Neuronal stem cell (in vitro differentiated cells): ENCODE measurements at regions not wholly inside any gene's neighbourhood (a gene's known extent, or its start where the extent isn't known, plus 50 kb on each side); places are given as distances from the start of the nearest gene placed in this dataset.
A peak's percentile ranks its signal among the peaks of the same experiment; 100 is the strongest.

Experiments used
- DNase-seq: peaks from one replicate; pipeline ENCODE4 v3.0.0-alpha.2; 2013; ENCODE audit warnings: low spot score
- H2AFZ ChIP-seq: one replicate; pipeline ENCODE4 v1.6.1; 2013; ENCODE audit warnings: mild to moderate bottlenecking, low read length, inconsistent platforms
- H2AK5ac ChIP-seq: 2 replicates; pipeline ENCODE4 v1.6.1; 2013; ENCODE audit warnings: low read depth, mild to moderate bottlenecking, inconsistent platforms, low read length, moderate library complexity, mixed read lengths
- H2BK120ac ChIP-seq: 2 replicates; pipeline ENCODE4 v1.6.1; 2013; ENCODE audit warnings: low read depth, mild to moderate bottlenecking, inconsistent platforms, low read length, moderate library complexity, mixed read lengths
- H2BK12ac ChIP-seq: one replicate; pipeline ENCODE4 v1.6.1; 2013; ENCODE audit warnings: low read length, inconsistent platforms
- H2BK15ac ChIP-seq: 2 replicates; pipeline ENCODE4 v1.6.1; 2013; ENCODE audit warnings: mild to moderate bottlenecking, low read length, inconsistent platforms, mixed read lengths
- H2BK5ac ChIP-seq: one replicate; pipeline ENCODE4 v1.6.1; 2013; ENCODE audit warnings: inconsistent platforms, mild to moderate bottlenecking, low read length, moderate library complexity
- H3K14ac ChIP-seq: one replicate; pipeline ENCODE4 v1.6.1; 2013; ENCODE audit warnings: low read length, inconsistent platforms
- H3K18ac ChIP-seq: 2 replicates; pipeline ENCODE4 v1.6.1; 2013; ENCODE audit warnings: low read length, inconsistent platforms
- H3K23ac ChIP-seq: 2 replicates; pipeline ENCODE4 v1.6.1; 2013; ENCODE audit warnings: low read depth, mild to moderate bottlenecking, mixed read lengths, low read length, inconsistent platforms; ENCODE audit not compliant: poor library complexity
- H3K27ac ChIP-seq: replicated peaks from 3 replicates; pipeline ENCODE4 v1.5.1; 2013; ENCODE audit warnings: low read length, inconsistent platforms
- H3K27me3 ChIP-seq, 3 experiments: 2 replicates each; pipeline ENCODE4 v1.6.1; 2013; ENCODE audit warnings: low read length in 3 of 3, mild to moderate bottlenecking in 2 of 3, inconsistent platforms in 1 of 3, low read depth in 1 of 3, mixed read lengths in 1 of 3, moderate library complexity in 1 of 3; ENCODE audit not compliant: control insufficient read depth in 3 of 3, insufficient read depth in 3 of 3
- H3K36me3 ChIP-seq, 2 donors: replicated peaks in 1 of 2; 2 replicates each; pipeline ENCODE4 v1.6.1; 2013; ENCODE audit warnings: low read length in 2 of 2; ENCODE audit not compliant: control insufficient read depth in 2 of 2, insufficient read depth in 2 of 2
- H3K4ac ChIP-seq: 2 replicates; pipeline ENCODE4 v1.6.1; 2013; ENCODE audit warnings: inconsistent platforms, mild to moderate bottlenecking, low read length, moderate library complexity
- H3K4me1 ChIP-seq, 2 donors: 1 replicate in 1 of 2; 2 replicates in 1 of 2; pipeline ENCODE4 v1.6.1; 2013; ENCODE audit warnings: low read length in 2 of 2, low read depth in 1 of 2; ENCODE audit not compliant: control insufficient read depth in 2 of 2, insufficient read depth in 1 of 2
- H3K4me2 ChIP-seq: one replicate; pipeline ENCODE4 v1.6.1; 2013; ENCODE audit warnings: mild to moderate bottlenecking, low read length, inconsistent platforms; ENCODE audit not compliant: insufficient read depth, poor library complexity, severe bottlenecking
- H3K4me3 ChIP-seq, 2 donors: 2 replicates each; pipeline ENCODE4 v1.5.1; 2013; ENCODE audit warnings: low read length in 2 of 2, mild to moderate bottlenecking in 2 of 2, inconsistent platforms in 1 of 2, moderate library complexity in 1 of 2
- H3K79me1 ChIP-seq: one replicate; pipeline ENCODE4 v1.6.1; 2013; ENCODE audit warnings: low read depth, mild to moderate bottlenecking, inconsistent platforms, low read length, moderate library complexity
- H3K9ac ChIP-seq: one replicate; pipeline ENCODE4 v1.6.1; 2013; ENCODE audit warnings: mild to moderate bottlenecking, low read depth, low read length, inconsistent platforms; ENCODE audit not compliant: poor library complexity
- H3K9me3 ChIP-seq, 2 donors: replicated peaks in 1 of 2; 2 replicates each; pipeline versions ENCODE3 to v1.6.1; 2013; ENCODE audit warnings: low read length in 2 of 2, mild to moderate bottlenecking in 2 of 2, inconsistent platforms in 1 of 2, low read depth in 1 of 2, mixed read lengths in 1 of 2, moderate library complexity in 1 of 2; ENCODE audit not compliant: control insufficient read depth in 2 of 2, insufficient read depth in 1 of 2
- H4K8ac ChIP-seq: one replicate; pipeline ENCODE4 v1.6.1; 2013; ENCODE audit warnings: low read depth, mild to moderate bottlenecking, inconsistent platforms, low read length, moderate library complexity
- H4K91ac ChIP-seq: one replicate; pipeline ENCODE4 v1.6.1; 2013; ENCODE audit warnings: low read length, low read depth, mild to moderate bottlenecking, inconsistent platforms; ENCODE audit not compliant: poor library complexity
- WGBS, 2 donors: extraction: QIAGEN DNeasy Blood & Tissue Kit; methylation state at CpG; one replicate each; pipeline ENCODE4 v1.1.7; 2013; ENCODE audit warnings: missing lambda C conversion rate in 2 of 2, mixed read lengths in 1 of 2; ENCODE audit not compliant: insufficient read length in 2 of 2, insufficient replicate concordance in 1 of 2; ENCODE audit errors: extremely low coverage in 2 of 2; 5-methylcytosine and 5-hydroxymethylcytosine counted together

- H3K4me2 ChIP-seq = no peak overlapping the region
- H2BK120ac ChIP-seq = no peak overlapping the region
- no peak overlapping the region for H3K9ac ChIP-seq
- no peak overlapping the region for H3K4me3 ChIP-seq
- no peak overlapping the region for H2BK5ac ChIP-seq
- no peak overlapping the region for H3K4ac ChIP-seq
- no peak overlapping the region for H4K8ac ChIP-seq
- no peaks in the 10 kb centered on the region for H3K36me3 ChIP-seq
- H3K27me3 ChIP-seq = no peaks in the 10 kb centered on the region
- no peak overlapping the region for H2BK12ac ChIP-seq
- no peak overlapping the region for H3K23ac ChIP-seq
- DNase-seq = no peak
- H3K18ac ChIP-seq = peak overlapping the region; percentile 65
- H3K14ac ChIP-seq = no peak overlapping the region
- H3K4me1 ChIP-seq = peaks cover 0 to 1% of the 10 kb centered on the region in 2 donors
- no peak overlapping the region for H2AK5ac ChIP-seq
- no peak overlapping the region for H4K91ac ChIP-seq
- no peaks in the 10 kb centered on the region for H3K79me1 ChIP-seq
- no CpG with 5 or more reads among the region's 1 CpG for WGBS, 2 donors
- H3K9me3 ChIP-seq = no peaks in the 10 kb centered on the region
- H2BK15ac ChIP-seq = no peak overlapping the region
- no peak overlapping the region for H2AFZ ChIP-seq
- no peak overlapping the region for H3K27ac ChIP-seq
Observed at GRCh38 chr14:84042992-84043391, 1487.0 kb upstream of the FLRT2 start.

DNA sequence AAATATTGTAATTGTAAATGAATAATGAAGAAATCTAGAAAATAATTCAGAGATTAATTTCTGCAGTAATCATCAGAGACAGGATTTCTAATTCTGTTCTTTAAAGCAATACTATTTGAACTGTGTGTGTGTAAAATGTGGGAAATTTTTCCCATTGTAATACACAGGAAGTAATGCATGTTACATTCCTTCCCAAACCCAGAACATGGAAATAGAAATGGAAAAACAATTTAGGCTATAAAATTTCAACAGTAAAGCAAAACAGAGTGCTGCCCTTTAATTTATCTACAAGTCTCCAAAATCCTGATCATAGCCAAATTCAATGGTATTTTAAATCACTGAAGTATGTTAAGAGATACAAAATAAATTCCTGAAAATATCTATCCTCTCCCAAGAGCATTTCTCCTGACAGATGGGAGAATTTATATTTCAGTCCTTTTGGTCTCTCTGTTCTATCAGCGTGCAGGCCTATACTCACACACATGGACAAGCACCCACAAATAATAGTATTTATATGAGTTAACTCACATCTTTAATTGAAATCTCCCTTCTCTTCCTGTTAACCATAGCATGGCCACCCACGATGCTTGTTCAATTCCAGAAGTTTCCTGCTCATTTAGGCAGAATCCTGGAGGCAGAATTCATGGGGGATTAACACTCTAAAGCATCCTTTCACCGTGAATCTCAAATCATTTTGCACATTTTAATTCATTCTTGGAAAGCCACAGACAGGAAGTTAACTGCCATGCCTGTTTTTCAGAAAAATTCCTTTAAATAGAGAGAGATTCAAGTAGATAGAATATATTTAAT, 1465.4 kb upstream of the FLRT2 start:
- WGBS, 2 donors = no CpG with 5 or more reads among the region's 3 CpGs
- Histone ChIP-seq H2BK15ac (no peak overlapping the region), H2BK12ac (no peak overlapping the region), H2AK5ac (no peak overlapping the region), H2AFZ (peak overlapping the region; percentile 69), H3K14ac (no peak overlapping the region), H3K36me3 (no peaks in the 10 kb centered on the region), H2BK5ac (no peak overlapping the region), H3K79me1 (no peaks in the 10 kb centered on the region), H3K27me3 (no peaks in the 10 kb centered on the region), H2BK120ac (no peak overlapping the region), H3K27ac (no peak overlapping the region), H4K8ac (no peak overlapping the region), H3K23ac (no peak overlapping the region), H3K4me3 (no peak overlapping the region), H3K4me1 (no peaks in the 10 kb centered on the region), H3K4me2 (no peak overlapping the region), H3K18ac (no peak overlapping the region), H3K9me3 (no peaks in the 10 kb centered on the region), H3K9ac (no peak overlapping the region), H4K91ac (no peak overlapping the region), H3K4ac (no peak overlapping the region)
- DNase-seq = no peak

GRCh38 chr14:84065811-84066210, 1464.1 kb upstream of the FLRT2 start:
- Histone ChIP-seq H3K4me3 (no peak overlapping the region), H3K14ac (no peak overlapping the region), H2BK5ac (no peak overlapping the region), H3K4me2 (no peak overlapping the region), H2AFZ (no peak overlapping the region), H3K9me3 (no peaks in the 10 kb centered on the region), H3K27ac (no peak overlapping the region), H2BK12ac (no peak overlapping the region), H3K36me3 (no peaks in the 10 kb centered on the region), H3K9ac (no peak overlapping the region), H3K79me1 (no peaks in the 10 kb centered on the region), H3K23ac (no peak overlapping the region), H3K18ac (no peak overlapping the region), H3K4ac (no peak overlapping the region), H2BK120ac (no peak overlapping the region), H2AK5ac (no peak overlapping the region), H3K27me3 (no peaks in the 10 kb centered on the region), H4K8ac (no peak overlapping the region), H2BK15ac (no peak overlapping the region), H4K91ac (no peak overlapping the region), H3K4me1 (no peaks in the 10 kb centered on the region)
- DNase-seq = no peak
- WGBS, 2 donors = no CpG with 5 or more reads among the region's 5 CpGs

DNA sequence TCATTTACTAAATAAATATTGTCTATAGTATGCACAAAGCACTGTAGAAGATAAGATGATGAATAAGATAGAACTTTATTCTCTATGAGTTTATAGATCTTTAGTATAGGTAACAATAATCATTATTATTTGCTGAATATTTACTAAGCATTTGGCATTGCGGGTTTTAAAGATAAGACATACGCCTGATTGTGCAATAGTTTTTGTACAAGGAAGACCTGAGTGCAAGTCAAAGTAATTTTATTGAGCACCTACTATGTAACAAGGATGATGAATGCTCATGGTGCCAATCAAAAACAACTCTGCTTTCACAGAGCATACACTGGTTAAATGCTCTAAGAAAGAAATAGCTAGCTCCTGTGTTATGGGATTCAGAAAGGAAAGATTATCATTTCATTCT, 1461.7 kb upstream of the FLRT2 start:
- no peak overlapping the region for H2BK120ac ChIP-seq
- H4K8ac ChIP-seq = no peak overlapping the region
- H3K36me3 ChIP-seq = no peaks in the 10 kb centered on the region
- H3K14ac ChIP-seq = no peak overlapping the region
- H2AK5ac ChIP-seq = no peak overlapping the region
- H3K4me3 ChIP-seq = no peak overlapping the region
- no peak overlapping the region for H2BK12ac ChIP-seq
- no peak overlapping the region for H4K91ac ChIP-seq
- no peak overlapping the region for H3K9ac ChIP-seq
- no peak overlapping the region for H2BK15ac ChIP-seq
- H3K23ac ChIP-seq = no peak overlapping the region
- WGBS, 2 donors = no CpG with 5 or more reads among the region's 2 CpGs
- no peak overlapping the region for H3K27ac ChIP-seq
- no peak overlapping the region for H2AFZ ChIP-seq
- H3K79me1 ChIP-seq = no peaks in the 10 kb centered on the region
- H3K9me3 ChIP-seq = no peaks in the 10 kb centered on the region
- no peak overlapping the region for H2BK5ac ChIP-seq
- no peaks in the 10 kb centered on the region for H3K4me1 ChIP-seq
- DNase-seq = no peak
- no peak overlapping the region for H3K4ac ChIP-seq
- H3K4me2 ChIP-seq = no peak overlapping the region
- no peak overlapping the region for H3K18ac ChIP-seq
- no peaks in the 10 kb centered on the region for H3K27me3 ChIP-seq
